ENCODE measurements at regions not wholly inside any gene's neighbourhood (a gene's known extent, or its start where the extent isn't known, plus 50 kb on each side); places are given as distances from the start of the nearest gene placed in this dataset.
"Not testable (repeated sequence)": the region's sequence is repeated elsewhere in the genome, so short reads cannot be mapped to it uniquely, and the experiment has no call there.

GRCh38 chr10:34918776-34919315, 103.8 kb upstream of the PARD3 start:
- H3K36me3 Mint-ChIP-seq, result no peaks in the 10 kb centered on the region
- no peaks in the 10 kb centered on the region for H3K4me1 Mint-ChIP-seq
- no peaks in the 10 kb centered on the region for H3K27me3 Mint-ChIP-seq
- H3K27ac Mint-ChIP-seq, result no peak overlapping the region
- H3K9me3 Mint-ChIP-seq, result peaks cover under 1% of the 10 kb centered on the region
- H3K4me3 Mint-ChIP-seq, result no peak overlapping the region

- Mint-ChIP-seq H3K27ac (no peak overlapping the region), H3K27me3 (no peaks in the 10 kb centered on the region), H3K4me1 (no peaks in the 10 kb centered on the region), H3K36me3 (no peaks in the 10 kb centered on the region), H3K4me3 (no peak overlapping the region), H3K9me3 (no peaks in the 10 kb centered on the region)
Measured at GRCh38 chr10:34918060-34918775, 103.1 kb upstream of the PARD3 start.

- H3K9me3 Mint-ChIP-seq, result no peaks in the 10 kb centered on the region
- no peak overlapping the region for H3K27ac Mint-ChIP-seq
- peaks cover 1% of the 10 kb centered on the region for H3K27me3 Mint-ChIP-seq
- no peak overlapping the region for H3K4me3 Mint-ChIP-seq
- no peaks in the 10 kb centered on the region for H3K36me3 Mint-ChIP-seq
- no peaks in the 10 kb centered on the region for H3K4me1 Mint-ChIP-seq
Measured at GRCh38 chr10:34916314-34916713, 101.2 kb upstream of the PARD3 start.

- Mint-ChIP-seq H3K36me3 (no peaks in the 10 kb centered on the region), H3K4me1 (no peaks in the 10 kb centered on the region), H3K27ac (no peak overlapping the region), H3K27me3 (peaks cover 1% of the 10 kb centered on the region), H3K4me3 (no peak overlapping the region), H3K9me3 (no peaks in the 10 kb centered on the region)
Measured at GRCh38 chr10:34912771-34913170, 97.7 kb upstream of the PARD3 start.

GRCh38 chr10:34911661-34912205, 96.6 kb upstream of the PARD3 start:
- H3K4me3 Mint-ChIP-seq, result no peak overlapping the region
- no peaks in the 10 kb centered on the region for H3K36me3 Mint-ChIP-seq
- H3K4me1 Mint-ChIP-seq, result no peaks in the 10 kb centered on the region
- no peaks in the 10 kb centered on the region for H3K9me3 Mint-ChIP-seq
- H3K27ac Mint-ChIP-seq, result no peak overlapping the region
- peaks cover 1% of the 10 kb centered on the region for H3K27me3 Mint-ChIP-seq

- Mint-ChIP-seq H3K27me3 (peaks cover 1% of the 10 kb centered on the region), H3K36me3 (no peaks in the 10 kb centered on the region), H3K27ac (no peak overlapping the region), H3K4me1 (no peaks in the 10 kb centered on the region), H3K9me3 (no peaks in the 10 kb centered on the region), H3K4me3 (no peak overlapping the region)
Measured at GRCh38 chr10:34908481-34908880, 93.4 kb upstream of the PARD3 start.

- H3K27me3 Mint-ChIP-seq, result peaks cover 1% of the 10 kb centered on the region
- H3K27ac Mint-ChIP-seq, result no peak overlapping the region
- H3K9me3 Mint-ChIP-seq, result no peaks in the 10 kb centered on the region
- no peaks in the 10 kb centered on the region for H3K36me3 Mint-ChIP-seq
- no peaks in the 10 kb centered on the region for H3K4me1 Mint-ChIP-seq
- no peak overlapping the region for H3K4me3 Mint-ChIP-seq
Measured at GRCh38 chr10:34907743-34908430, 92.8 kb upstream of the PARD3 start.

GRCh38 chr10:34906067-34906965, 91.2 kb upstream of the PARD3 start:
- H3K4me3 Mint-ChIP-seq, result no peak overlapping the region
- H3K36me3 Mint-ChIP-seq, result no peaks in the 10 kb centered on the region

GRCh38 chr10:34905200-34905927, 90.3 kb upstream of the PARD3 start:
- no peak overlapping the region for H3K4me3 Mint-ChIP-seq
- H3K36me3 Mint-ChIP-seq, result no peaks in the 10 kb centered on the region
- no peaks in the 10 kb centered on the region for H3K27me3 Mint-ChIP-seq
- no peaks in the 10 kb centered on the region for H3K9me3 Mint-ChIP-seq
- no peak overlapping the region for H3K27ac Mint-ChIP-seq
- no peaks in the 10 kb centered on the region for H3K4me1 Mint-ChIP-seq

More at GRCh38 chr10:34906067-34906965, 91.2 kb upstream of the PARD3 start:
- H3K27me3 Mint-ChIP-seq, result no peaks in the 10 kb centered on the region
- H3K27ac Mint-ChIP-seq, result no peak overlapping the region
- no peaks in the 10 kb centered on the region for H3K4me1 Mint-ChIP-seq
- no peaks in the 10 kb centered on the region for H3K9me3 Mint-ChIP-seq

- Mint-ChIP-seq H3K9me3 (no peaks in the 10 kb centered on the region), H3K4me1 (no peaks in the 10 kb centered on the region), H3K4me3 (no peak overlapping the region), H3K27ac (no peak overlapping the region), H3K27me3 (peaks cover 3% of the 10 kb centered on the region), H3K36me3 (peaks cover 2% of the 10 kb centered on the region)
Measured at GRCh38 chr10:34904191-34904590, 89.1 kb upstream of the PARD3 start.

- Mint-ChIP-seq H3K4me1 (no peaks in the 10 kb centered on the region), H3K9me3 (no peaks in the 10 kb centered on the region), H3K4me3 (no peak overlapping the region), H3K27me3 (peaks cover 5% of the 10 kb centered on the region), H3K36me3 (peaks cover 2% of the 10 kb centered on the region), H3K27ac (no peak overlapping the region)
Measured at GRCh38 chr10:34899161-34899560, 84.1 kb upstream of the PARD3 start.

GRCh38 chr10:34895977-34896376, 80.9 kb upstream of the PARD3 start:
- Mint-ChIP-seq H3K27ac (no peak overlapping the region), H3K4me1 (no peaks in the 10 kb centered on the region), H3K9me3 (no peaks in the 10 kb centered on the region), H3K4me3 (no peak overlapping the region), H3K27me3 (peaks cover 5% of the 10 kb centered on the region), H3K36me3 (peaks cover 2% of the 10 kb centered on the region)

- not testable (repeated sequence) for H3K4me3 Mint-ChIP-seq, H3K9me3 Mint-ChIP-seq, H3K27me3 Mint-ChIP-seq, H3K36me3 Mint-ChIP-seq, H3K27ac Mint-ChIP-seq, H3K4me1 Mint-ChIP-seq
Measured at GRCh38 chr10:34895046-34895445, 80.0 kb upstream of the PARD3 start.

- H3K4me1 Mint-ChIP-seq, H3K27me3 Mint-ChIP-seq, H3K9me3 Mint-ChIP-seq, H3K36me3 Mint-ChIP-seq, H3K4me3 Mint-ChIP-seq, H3K27ac Mint-ChIP-seq: not testable (repeated sequence)
Measured at GRCh38 chr10:34892521-34892920, 77.4 kb upstream of the PARD3 start.

GRCh38 chr10:34890939-34891338, 75.8 kb upstream of the PARD3 start:
- no peak overlapping the region for H3K4me3 Mint-ChIP-seq
- peaks cover 5% of the 10 kb centered on the region for H3K27me3 Mint-ChIP-seq
- no peaks in the 10 kb centered on the region for H3K36me3 Mint-ChIP-seq
- H3K9me3 Mint-ChIP-seq, result no peaks in the 10 kb centered on the region
- no peaks in the 10 kb centered on the region for H3K4me1 Mint-ChIP-seq
- H3K27ac Mint-ChIP-seq, result no peak overlapping the region

Data from activated naive CD4-positive, alpha-beta T cell treated with anti-CD3 and anti-CD28 coated beads, Interleukin-2, amount 50 U/mL, for 24 hours (primary cell).